GM23248 (cell line): ENCODE measurements at regions not wholly inside any gene's neighbourhood (a gene's known extent, or its start where the extent isn't known, plus 50 kb on each side); places are given as distances from the start of the nearest gene placed in this dataset.

Source experiments
- DNase-seq: peaks from one replicate; pipeline ENCODE4 v3.0.0-alpha.2; 2015
- H2AFZ ChIP-seq: fragments of 200-600 bp; sonication (generic); 2 replicates; pipeline ENCODE4 v1.6.1; 2016; ENCODE audit warnings: antibody characterized with exemption
- H3F3A ChIP-seq: fragments of 200-600 bp; sonication (generic); 2 replicates; pipeline ENCODE4 v1.6.1; 2016; ENCODE audit warnings: mild to moderate bottlenecking, antibody characterized with exemption, mixed run types; ENCODE audit not compliant: insufficient read depth
- H3K27ac ChIP-seq: fragments of 200-600 bp; sonication (generic); 2 replicates; pipeline ENCODE4 v1.5.1; 2016; ENCODE audit warnings: mild to moderate bottlenecking
- H3K27me3 ChIP-seq: fragments of 200-600 bp; sonication (generic); replicated peaks from 2 replicates; pipeline ENCODE4 v1.6.1; 2016; ENCODE audit warnings: mild to moderate bottlenecking; ENCODE audit not compliant: insufficient read depth
- H3K36me3 ChIP-seq: fragments of 200-600 bp; sonication (generic); 2 replicates; pipeline ENCODE4 v1.6.1; 2016; ENCODE audit warnings: low read depth, mild to moderate bottlenecking
- H3K4me1 ChIP-seq: fragments of 200-600 bp; sonication (generic); 2 replicates; pipeline ENCODE4 v1.6.1; 2016; ENCODE audit warnings: mild to moderate bottlenecking; ENCODE audit not compliant: insufficient read depth
- H3K4me2 ChIP-seq: fragments of 200-600 bp; sonication (generic); one replicate; pipeline ENCODE4 v1.6.1; 2016; ENCODE audit warnings: mild to moderate bottlenecking; ENCODE audit not compliant: unreplicated experiment
- H3K4me3 ChIP-seq: fragments of 200-600 bp; sonication (generic); 2 replicates; pipeline ENCODE4 v1.5.1; 2016; ENCODE audit warnings: mild to moderate bottlenecking
- H3K79me2 ChIP-seq: fragments of 200-600 bp; sonication (generic); 2 replicates; pipeline ENCODE4 v1.6.1; 2016; ENCODE audit warnings: mild to moderate bottlenecking; ENCODE audit not compliant: insufficient read depth
- H3K9ac ChIP-seq: fragments of 200-600 bp; sonication (generic); 2 replicates; pipeline ENCODE4 v1.6.1; 2016; ENCODE audit warnings: mild to moderate bottlenecking
- H3K9me2 ChIP-seq: fragments of 200-600 bp; sonication (generic); 2 replicates; pipeline ENCODE4 v1.6.1; 2016; ENCODE audit warnings: mixed run types, mild to moderate bottlenecking, moderate library complexity; ENCODE audit not compliant: insufficient read depth
- H3K9me3 ChIP-seq: fragments of 200-600 bp; sonication (generic); one replicate; pipeline ENCODE4 v1.6.1; 2017; ENCODE audit warnings: low read depth
- H4K20me1 ChIP-seq: fragments of 200-600 bp; sonication (generic); 2 replicates; pipeline ENCODE4 v1.6.0; 2016; ENCODE audit not compliant: insufficient read depth
- EZH2 ChIP-seq: fragments of 200-600 bp; sonication (generic); IDR thresholded peaks from 2 replicates; pipeline ENCODE4 v1.6.1; 2018; ENCODE audit warnings: antibody characterized with exemption, mild to moderate bottlenecking; ENCODE audit not compliant: insufficient read depth, poor library complexity, severe bottlenecking
- EZH2phosphoT487 ChIP-seq: fragments of 200-600 bp; sonication (generic); IDR thresholded peaks from 2 replicates; pipeline ENCODE4 v1.6.1; 2018; ENCODE audit warnings: antibody characterized with exemption, moderate library complexity, mild to moderate bottlenecking, low read depth; ENCODE audit not compliant: insufficient read depth
- WGBS, 2 experiments: methylation state at CpG; one replicate each; pipeline ENCODE4 v1.1.6; 2015 to 2017; ENCODE audit warnings: low lambda C conversion rate in 2 of 2, low coverage in 1 of 2; ENCODE audit errors: missing lambda C conversion rate in 2 of 2; 5-methylcytosine and 5-hydroxymethylcytosine counted together
- in situ Hi-C: fragments of 300-500 bp; cut with MboI; formaldehyde crosslinking; loops from 2 replicates; pipeline ENCODE4 v1.15.0; 2020

DNA sequence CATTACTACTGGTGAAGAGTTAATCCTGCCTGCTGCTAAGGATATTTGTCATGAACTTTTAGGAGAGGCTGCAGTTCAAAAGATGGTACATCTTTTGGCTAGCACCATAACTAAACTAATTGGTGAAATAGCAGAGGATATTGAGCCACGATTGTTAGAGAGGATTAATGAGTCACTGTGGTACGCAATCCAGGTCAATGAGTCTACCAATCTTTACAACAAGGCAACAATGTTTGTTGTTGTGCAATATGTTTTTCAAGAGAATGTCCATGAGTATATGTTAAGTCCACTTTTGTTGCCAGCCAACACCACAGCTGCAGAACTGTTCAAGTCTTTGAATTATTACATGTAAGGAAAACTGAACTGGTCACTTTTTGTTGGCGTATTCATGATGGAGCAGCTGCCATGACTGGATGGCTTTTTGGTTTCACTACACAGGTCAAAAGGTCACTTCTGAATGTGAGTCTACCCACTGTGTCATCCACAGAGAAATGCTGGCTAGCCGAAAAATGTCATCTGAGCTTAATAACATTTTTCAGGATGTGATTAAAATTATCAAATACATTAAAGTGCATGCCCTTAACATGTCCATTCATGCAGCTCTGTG lies 402.6 kb upstream of the KIF2B start:
- WGBS, 2 experiments, result 28 to 45% methylated on average over 4 of the region's 4 CpGs
- no peaks in the 10 kb centered on the region for H3K79me2 ChIP-seq
- no peak overlapping the region for H3K27ac ChIP-seq
- H2AFZ ChIP-seq, result no peak overlapping the region
- H3K9me3 ChIP-seq, result no peaks in the 10 kb centered on the region
- H3K27me3 ChIP-seq, result no peaks in the 10 kb centered on the region
- no peaks in the 10 kb centered on the region for H3K36me3 ChIP-seq
- no peaks in the 10 kb centered on the region for H4K20me1 ChIP-seq
- no peak overlapping the region for H3K4me3 ChIP-seq
- no peak for TF ChIP-seq EZH2
- TF ChIP-seq EZH2phosphoT487, result no peak
- H3K4me1 ChIP-seq, result no peaks in the 10 kb centered on the region
- no peaks in the 10 kb centered on the region for H3F3A ChIP-seq
- no peak overlapping the region for H3K4me2 ChIP-seq
- in situ Hi-C loops, result loop anchor here (10.0 kb wide), 1 partner anchor 65 kb away; no protein-coding TSS in a partner anchor
- H3K9ac ChIP-seq, result no peak overlapping the region
- H3K9me2 ChIP-seq, result no peaks in the 10 kb centered on the region
- DNase-seq, result no peak

DNA sequence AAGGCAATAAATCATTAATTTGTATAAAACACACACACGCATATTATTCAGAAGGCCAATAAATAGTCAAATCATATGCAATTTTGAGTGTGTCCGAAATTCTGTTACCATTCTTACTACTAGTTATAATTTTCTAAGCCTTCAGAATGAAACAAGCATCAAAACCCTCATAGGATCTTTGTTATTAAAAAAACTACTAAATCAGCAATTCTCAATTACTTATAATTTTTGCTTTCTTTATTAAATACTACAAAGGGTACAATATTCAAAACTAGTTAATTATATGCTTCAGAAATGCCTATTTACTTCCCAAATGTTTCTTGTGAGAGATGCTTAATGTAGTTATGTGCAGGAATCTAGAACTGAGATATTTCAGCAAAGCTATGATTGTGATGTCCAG lies 413.1 kb upstream of the KIF2B start:
- in situ Hi-C loops, result no loop called here
- no peak overlapping the region for H3K4me3 ChIP-seq
- peaks cover 3% of the 10 kb centered on the region for H3K9me3 ChIP-seq

DNA sequence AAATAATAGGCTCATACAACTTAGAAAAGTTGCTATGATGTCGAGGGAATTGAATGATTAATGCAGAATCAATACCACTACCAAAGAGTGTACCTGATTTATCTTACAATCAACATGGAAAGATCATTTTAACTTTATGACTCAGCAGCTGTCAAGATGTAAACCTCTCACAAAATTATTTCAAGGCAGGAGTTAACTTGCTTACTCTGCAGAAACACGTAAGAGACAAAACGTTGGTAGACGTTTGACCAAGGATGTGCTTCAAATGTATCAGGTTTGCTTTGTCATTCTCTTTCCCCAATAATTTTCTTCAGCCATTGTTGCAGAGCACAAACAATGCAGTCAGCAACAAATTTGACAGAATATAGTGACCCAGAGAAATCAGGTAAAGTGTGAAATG lies 415.8 kb upstream of the KIF2B start:
- in situ Hi-C loops, result no loop called here
- no peak for TF ChIP-seq EZH2phosphoT487
- TF ChIP-seq EZH2, result no peak
- no peaks in the 10 kb centered on the region for H3K36me3 ChIP-seq
- no peak overlapping the region for H3K9ac ChIP-seq
- no peaks in the 10 kb centered on the region for H3K4me1 ChIP-seq
- peaks cover 3% of the 10 kb centered on the region for H3K9me3 ChIP-seq
- H3K9me2 ChIP-seq, result no peaks in the 10 kb centered on the region
- no peaks in the 10 kb centered on the region for H3K79me2 ChIP-seq
- no peaks in the 10 kb centered on the region for H4K20me1 ChIP-seq
- no peak overlapping the region for H3K27ac ChIP-seq
- H3K4me2 ChIP-seq, result no peak overlapping the region
- no peaks in the 10 kb centered on the region for H3K27me3 ChIP-seq
- no peak for DNase-seq
- H3F3A ChIP-seq, result no peaks in the 10 kb centered on the region
- WGBS, 2 experiments, result 28 to 37% methylated on average over 4 of the region's 4 CpGs
- H2AFZ ChIP-seq, result no peak overlapping the region
- no peak overlapping the region for H3K4me3 ChIP-seq

More for the DNA sequence above, 413.1 kb upstream of the KIF2B start:
- H4K20me1 ChIP-seq, result no peaks in the 10 kb centered on the region
- no peaks in the 10 kb centered on the region for H3K79me2 ChIP-seq
- H3K9ac ChIP-seq, result no peak overlapping the region
- TF ChIP-seq EZH2 (no peak), EZH2phosphoT487 (no peak)
- DNase-seq, result no peak
- no peaks in the 10 kb centered on the region for H3K27me3 ChIP-seq
- H2AFZ ChIP-seq, result no peak overlapping the region
- H3K27ac ChIP-seq, result no peak overlapping the region
- no peaks in the 10 kb centered on the region for H3K9me2 ChIP-seq
- H3F3A ChIP-seq, result no peaks in the 10 kb centered on the region
- WGBS, 2 experiments, result 13 to 22% methylated on average over 2 of the region's 2 CpGs
- H3K4me1 ChIP-seq, result no peaks in the 10 kb centered on the region
- no peaks in the 10 kb centered on the region for H3K36me3 ChIP-seq
- H3K4me2 ChIP-seq, result no peak overlapping the region

DNA sequence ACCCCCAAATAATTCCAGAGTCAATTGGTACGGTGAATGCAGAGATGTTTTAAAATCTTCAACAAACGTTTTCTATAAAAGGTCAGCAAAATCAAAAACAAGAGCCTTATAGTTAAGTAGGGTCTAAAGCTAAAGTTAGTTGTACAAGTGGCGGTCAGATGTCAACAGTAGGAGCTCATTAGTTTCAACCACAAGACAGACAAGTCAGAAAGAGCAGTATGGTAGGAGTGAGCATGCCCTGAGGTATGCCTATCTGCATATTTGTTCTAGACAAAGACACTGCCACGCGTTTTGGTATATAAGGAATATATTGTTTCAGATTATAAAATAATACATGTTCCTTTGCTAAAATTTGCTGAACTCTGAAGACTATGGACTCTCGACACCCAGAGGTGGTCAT lies 431.5 kb upstream of the KIF2B start:
- in situ Hi-C loops, result no loop called here
- 34 to 35% methylated on average over 6 of the region's 6 CpGs for WGBS, 2 experiments
- H3K36me3 ChIP-seq, result no peaks in the 10 kb centered on the region

DNA sequence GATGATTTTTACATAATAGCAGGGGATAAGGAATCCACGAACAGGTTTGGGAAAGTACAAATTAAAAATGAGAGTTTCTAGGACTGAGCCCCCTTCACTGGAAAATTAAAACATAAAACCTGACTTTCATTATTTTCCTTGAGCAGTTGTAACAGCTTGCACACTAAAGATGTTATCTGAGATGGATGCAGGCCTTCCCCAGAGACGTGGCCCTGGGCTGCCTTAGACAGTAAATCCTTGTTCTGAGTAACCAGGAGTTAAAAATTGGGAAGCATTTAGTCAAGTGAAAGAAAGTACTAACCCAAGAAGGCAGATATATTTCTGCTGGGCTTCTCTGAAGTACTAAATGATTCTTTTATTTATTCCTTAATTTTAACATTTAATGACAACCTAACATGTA lies 432.2 kb upstream of the KIF2B start:
- H3K9me2 ChIP-seq, result no peaks in the 10 kb centered on the region
- H3K27ac ChIP-seq, result no peak overlapping the region
- in situ Hi-C loops, result no loop called here
- H3K4me2 ChIP-seq, result no peak overlapping the region
- H2AFZ ChIP-seq, result no peak overlapping the region
- H3K79me2 ChIP-seq, result no peaks in the 10 kb centered on the region
- TF ChIP-seq EZH2 (no peak), EZH2phosphoT487 (no peak)
- H3K9me3 ChIP-seq, result no peaks in the 10 kb centered on the region
- H3K36me3 ChIP-seq, result no peaks in the 10 kb centered on the region
- no peak for DNase-seq
- H3K9ac ChIP-seq, result no peak overlapping the region
- H3K4me1 ChIP-seq, result no peaks in the 10 kb centered on the region
- no peaks in the 10 kb centered on the region for H3K27me3 ChIP-seq
- H4K20me1 ChIP-seq, result no peaks in the 10 kb centered on the region
- no peak overlapping the region for H3K4me3 ChIP-seq
- H3F3A ChIP-seq, result no peaks in the 10 kb centered on the region
- WGBS, 2 experiments, result 3 to 6% methylated on average over 2 of the region's 2 CpGs

More for the DNA sequence above, 431.5 kb upstream of the KIF2B start:
- Histone ChIP-seq H3K4me1 (no peaks in the 10 kb centered on the region), H4K20me1 (no peaks in the 10 kb centered on the region), H3K9me2 (no peaks in the 10 kb centered on the region), H3F3A (no peaks in the 10 kb centered on the region), H3K9me3 (no peaks in the 10 kb centered on the region), H3K27ac (no peak overlapping the region), H2AFZ (no peak overlapping the region), H3K27me3 (no peaks in the 10 kb centered on the region), H3K4me3 (no peak overlapping the region), H3K4me2 (no peak overlapping the region), H3K79me2 (no peaks in the 10 kb centered on the region), H3K9ac (no peak overlapping the region)
- TF ChIP-seq EZH2phosphoT487 (no peak), EZH2 (no peak)
- no peak for DNase-seq
